Peyer's patch (tissue), 4 donors: ENCODE measurements at regions not wholly inside any gene's neighbourhood (a gene's known extent, or its start where the extent isn't known, plus 50 kb on each side); places are given as distances from the start of the nearest gene placed in this dataset.
"Not testable (repeated sequence)": the region's sequence is repeated elsewhere in the genome, so short reads cannot be mapped to it uniquely, and the experiment has no call there.

Experiments
- CTCF ChIP-seq, 6 experiments: fragments of 450-650 bp in 4 of 6; fragments of 200-600 bp in 2 of 6; sonication (generic) in 1 of 6; IDR thresholded peaks; one replicate each; pipeline ENCODE4 v1.5.1; 2017 to 2019; ENCODE audit warnings: antibody characterized with exemption in 6 of 6, mild to moderate bottlenecking in 3 of 6, moderate library complexity in 1 of 6
- POLR2A ChIP-seq, 2 donors: fragments of 450-650 bp; IDR thresholded peaks; one replicate each; pipeline ENCODE4 v1.5.1; 2017; ENCODE audit warnings: antibody characterized with exemption in 2 of 2, mild to moderate bottlenecking in 2 of 2, moderate library complexity in 2 of 2

GRCh38 chr17:64726025-64726424, 63.9 kb upstream of the SMURF2 start:
- TF ChIP-seq CTCF, POLR2A (IDR thresholded peaks at IDR 0.05): not testable (repeated sequence)
